ENCODE measurements at regions not wholly inside any gene's neighbourhood (a gene's known extent, or its start where the extent isn't known, plus 50 kb on each side); places are given as distances from the start of the nearest gene placed in this dataset.
"Not testable (repeated sequence)": the region's sequence is repeated elsewhere in the genome, so short reads cannot be mapped to it uniquely, and the experiment has no call there.

GRCh38 chr2:111432423-111432822, 311.7 kb downstream of the BCL2L11 start:
- H3K4me1 ChIP-seq; DNase-seq; H3K27ac ChIP-seq; H3K4me3 ChIP-seq (replicated peaks in 1 of 3); H3K9me3 ChIP-seq; H3K27me3 ChIP-seq; H3K36me3 ChIP-seq; intact Hi-C loops (cut with DNase I): not testable (repeated sequence)
- WGBS, 2 donors = 57 to 61% methylated on average over 3 of the region's 3 CpGs

DNA sequence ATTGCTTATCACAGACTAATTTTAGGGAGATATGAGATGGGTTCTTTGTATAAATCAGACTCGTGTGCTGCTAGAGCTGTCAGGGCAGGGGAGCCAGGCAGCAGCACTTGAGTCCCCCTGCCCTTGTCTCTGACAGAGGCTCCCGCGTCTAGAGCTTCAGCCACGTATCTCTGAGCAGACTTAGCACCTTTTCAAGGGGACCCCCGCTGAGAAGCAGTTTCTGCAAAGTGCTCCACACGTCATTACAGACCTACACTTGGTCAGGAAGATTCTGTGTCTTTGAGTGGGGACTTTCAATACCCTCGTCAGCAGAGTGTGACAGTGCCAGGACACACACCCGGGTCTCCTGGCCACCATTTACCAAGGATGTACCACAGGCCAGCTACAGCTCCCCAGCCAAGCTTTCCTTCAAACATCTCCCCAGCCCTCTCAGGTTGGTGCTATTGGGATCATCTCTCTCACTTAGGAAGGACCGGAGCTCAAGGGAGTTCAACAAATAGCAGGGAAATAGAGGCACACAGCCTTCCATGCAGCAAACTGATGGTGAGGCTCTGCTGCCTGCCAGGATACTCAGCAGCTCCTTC, 312.3 kb downstream of the BCL2L11 start:
- H3K9me3 ChIP-seq; H3K4me1 ChIP-seq; H3K4me3 ChIP-seq (replicated peaks in 1 of 3); H3K36me3 ChIP-seq; intact Hi-C loops (cut with DNase I); DNase-seq; H3K27me3 ChIP-seq; H3K27ac ChIP-seq: not testable (repeated sequence)
- WGBS, 2 donors = 83 to 86% methylated on average over 1 to 2 of the region's 9 CpGs

GRCh38 chr2:111433892-111434607, 313.3 kb downstream of the BCL2L11 start:
- 66% methylated on average over 4 of the region's 5 CpGs; no CpG with 5 or more reads in 1 of the 2 donors for WGBS, 2 donors
- intact Hi-C loops (cut with DNase I); DNase-seq; H3K4me1 ChIP-seq; H3K27ac ChIP-seq; H3K4me3 ChIP-seq (replicated peaks in 1 of 3); H3K9me3 ChIP-seq; H3K36me3 ChIP-seq; H3K27me3 ChIP-seq: not testable (repeated sequence)

GRCh38 chr2:111434608-111434939, 313.9 kb downstream of the BCL2L11 start:
- H3K9me3 ChIP-seq; H3K4me1 ChIP-seq; intact Hi-C loops (cut with DNase I); H3K36me3 ChIP-seq; H3K4me3 ChIP-seq (replicated peaks in 1 of 3); DNase-seq; H3K27ac ChIP-seq; H3K27me3 ChIP-seq: not testable (repeated sequence)
- WGBS, 2 donors = 93 to 96% methylated on average over 3 of the region's 4 CpGs

GRCh38 chr2:111435553-111436310, 315.0 kb downstream of the BCL2L11 start:
- H3K36me3 ChIP-seq; H3K4me3 ChIP-seq (replicated peaks in 1 of 3); H3K27ac ChIP-seq; H3K27me3 ChIP-seq; H3K9me3 ChIP-seq; DNase-seq; H3K4me1 ChIP-seq; intact Hi-C loops (cut with DNase I): not testable (repeated sequence)
- 95 to 96% methylated on average over 4 of the region's 11 CpGs for WGBS, 2 donors

GRCh38 chr2:111436411-111436810, 315.7 kb downstream of the BCL2L11 start:
- H3K4me1 ChIP-seq; H3K36me3 ChIP-seq; H3K9me3 ChIP-seq; H3K27me3 ChIP-seq; H3K4me3 ChIP-seq (replicated peaks in 1 of 3); H3K27ac ChIP-seq; DNase-seq; intact Hi-C loops (cut with DNase I): not testable (repeated sequence)
- WGBS, 2 donors = 82 to 93% methylated on average over 2 to 4 of the region's 5 CpGs

- H3K27me3 ChIP-seq; H3K4me3 ChIP-seq (replicated peaks in 1 of 3); H3K4me1 ChIP-seq; H3K9me3 ChIP-seq; intact Hi-C loops (cut with DNase I); DNase-seq; H3K36me3 ChIP-seq; H3K27ac ChIP-seq: not testable (repeated sequence)
- 85 to 88% methylated on average over 5 of the region's 7 CpGs for WGBS, 2 donors
Observed at GRCh38 chr2:111437288-111437990, 316.7 kb downstream of the BCL2L11 start.

DNA sequence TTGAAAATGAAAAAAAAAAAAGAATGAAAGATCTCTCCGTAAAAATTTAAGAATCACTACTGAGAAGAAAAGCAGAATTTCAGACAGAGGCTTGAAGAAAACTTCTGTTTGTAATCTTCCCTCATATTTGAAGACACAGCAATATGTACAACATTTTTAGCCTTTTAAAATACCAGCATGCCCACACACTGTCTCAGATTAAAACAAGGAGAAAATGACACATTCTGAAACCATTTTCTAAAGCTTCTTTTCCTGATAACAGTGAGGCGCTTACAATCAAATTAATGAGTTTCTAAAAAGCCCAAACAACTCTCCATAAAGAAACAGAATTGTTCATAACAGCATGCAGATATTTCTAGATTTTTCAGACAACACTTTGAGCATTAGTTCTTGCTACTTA, 317.4 kb downstream of the BCL2L11 start:
- DNase-seq; H3K27ac ChIP-seq; H3K4me3 ChIP-seq (replicated peaks in 1 of 3); H3K9me3 ChIP-seq; H3K36me3 ChIP-seq; intact Hi-C loops (cut with DNase I); H3K4me1 ChIP-seq; H3K27me3 ChIP-seq: not testable (repeated sequence)
- 79 to 93% methylated on average over 1 to 2 of the region's 2 CpGs for WGBS, 2 donors

DNA sequence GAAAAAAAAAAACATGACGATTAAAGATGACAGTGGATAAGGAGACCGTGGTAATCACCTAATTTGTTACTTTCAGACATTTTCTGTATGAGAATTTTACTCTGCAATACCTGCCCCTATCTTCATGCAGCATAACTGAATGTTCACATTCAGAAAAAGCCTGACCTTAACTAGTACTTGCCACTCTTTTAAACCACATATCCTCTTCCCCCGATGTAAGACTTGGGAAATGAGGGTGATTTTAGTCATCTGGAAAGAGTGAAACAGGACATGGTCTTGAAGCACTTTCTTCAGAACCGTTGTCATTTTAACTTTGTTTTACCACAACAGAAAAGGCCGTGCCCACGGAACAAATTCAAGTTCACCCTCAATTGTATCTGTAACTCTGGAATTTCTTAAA, 318.5 kb downstream of the BCL2L11 start:
- H3K9me3 ChIP-seq; H3K4me1 ChIP-seq; H3K27me3 ChIP-seq; H3K27ac ChIP-seq; H3K36me3 ChIP-seq; intact Hi-C loops (cut with DNase I); DNase-seq; H3K4me3 ChIP-seq (replicated peaks in 1 of 3): not testable (repeated sequence)
- WGBS, 2 donors = 62 to 65% methylated on average over 4 of the region's 6 CpGs

GRCh38 chr2:111441614-111442013, 320.9 kb downstream of the BCL2L11 start:
- H3K27me3 ChIP-seq; H3K27ac ChIP-seq; H3K36me3 ChIP-seq; H3K4me3 ChIP-seq (replicated peaks in 1 of 3); intact Hi-C loops (cut with DNase I); H3K9me3 ChIP-seq; DNase-seq; H3K4me1 ChIP-seq: not testable (repeated sequence)
- 78 to 89% methylated on average over 4 of the region's 5 CpGs for WGBS, 2 donors

DNA sequence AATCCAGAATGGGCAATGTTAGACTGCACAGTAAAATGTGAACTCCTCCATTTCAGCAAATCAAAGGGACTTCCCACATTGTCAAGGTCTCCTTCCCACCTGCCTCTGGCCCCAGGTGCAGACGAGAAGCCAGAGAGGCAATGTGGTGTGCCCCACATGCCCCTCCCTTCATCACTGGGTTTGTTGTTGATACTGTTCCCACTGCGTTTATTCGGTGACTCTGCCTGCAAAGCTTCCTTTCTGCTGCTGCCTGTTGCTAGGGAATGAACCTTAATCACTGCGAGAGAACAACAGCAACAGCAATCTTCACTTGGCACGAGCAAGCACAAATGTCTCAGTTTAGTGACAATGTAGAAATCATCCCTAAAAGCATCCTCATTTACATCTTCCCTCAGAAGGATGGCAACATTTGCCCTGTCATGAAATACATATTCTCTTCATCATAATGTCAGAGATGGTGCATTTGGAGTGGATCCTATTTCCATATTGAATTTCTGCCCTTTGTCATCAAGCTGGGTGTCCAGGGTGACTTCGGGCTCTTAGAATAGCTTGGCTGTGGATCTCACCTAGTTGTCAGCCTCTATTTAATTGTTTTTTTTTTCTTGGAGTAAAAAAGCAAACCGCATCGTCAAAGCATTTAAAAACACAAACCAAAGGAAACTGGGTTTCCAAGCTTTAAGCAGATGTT, 322.2 kb downstream of the BCL2L11 start:
- intact Hi-C loops (cut with DNase I); H3K27ac ChIP-seq; H3K4me1 ChIP-seq; H3K4me3 ChIP-seq (replicated peaks in 1 of 3); DNase-seq; H3K36me3 ChIP-seq; H3K27me3 ChIP-seq; H3K9me3 ChIP-seq: not testable (repeated sequence)
- WGBS, 2 donors = 50% methylated on average over 3 of the region's 8 CpGs; no CpG with 5 or more reads in 1 of the 2 donors

DNA sequence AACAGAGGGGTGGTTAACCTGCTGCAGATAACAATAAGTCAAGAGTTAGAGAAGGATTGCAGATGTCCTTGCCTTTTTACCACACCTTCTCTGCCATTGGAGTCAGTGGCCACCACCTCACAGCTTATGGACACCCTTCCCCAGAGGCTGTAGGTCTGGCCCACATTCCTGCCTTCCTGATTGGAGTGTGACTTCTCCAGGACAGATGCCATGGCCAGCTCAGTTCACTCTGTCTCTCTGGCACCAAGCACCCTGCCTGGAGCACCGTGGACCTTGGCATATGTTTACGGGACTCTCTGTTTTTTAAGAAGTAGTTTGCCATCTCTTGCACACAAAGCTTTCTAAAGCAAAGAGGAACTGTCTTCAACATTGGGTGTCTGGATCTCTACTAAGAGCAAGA, 323.8 kb downstream of the BCL2L11 start:
- H3K4me3 ChIP-seq (replicated peaks in 1 of 3); intact Hi-C loops (cut with DNase I); H3K9me3 ChIP-seq; H3K27ac ChIP-seq; H3K36me3 ChIP-seq; H3K4me1 ChIP-seq; DNase-seq; H3K27me3 ChIP-seq: not testable (repeated sequence)
- no CpG with 5 or more reads among the region's 2 CpGs for WGBS, 2 donors

Data from thyroid gland (tissue), 4 donors.